Osteoblast (primary cell): ENCODE measurements at regions not wholly inside any gene's neighbourhood (a gene's known extent, or its start where the extent isn't known, plus 50 kb on each side); places are given as distances from the start of the nearest gene placed in this dataset.
A peak's percentile ranks its signal among the peaks of the same experiment; 100 is the strongest.
"Not testable (repeated sequence)": the region's sequence is repeated elsewhere in the genome, so short reads cannot be mapped to it uniquely, and the experiment has no call there.

Experiments
- DNase-seq: peaks from one replicate; pipeline ENCODE4 v3.0.0; 2011; ENCODE audit warnings: low spot score, mixed read lengths; ENCODE audit not compliant: insufficient read length; ENCODE audit errors: missing footprints
- H2AFZ ChIP-seq: 2 replicates; pipeline ENCODE4 v1.6.0; 2011; ENCODE audit warnings: mild to moderate bottlenecking, low read length
- H3K27ac ChIP-seq: 2 replicates; pipeline ENCODE4 v1.5.1; 2011; ENCODE audit warnings: mild to moderate bottlenecking, low read depth, low read length, moderate library complexity
- H3K27me3 ChIP-seq: 2 replicates; pipeline ENCODE4 v1.6.0; 2012; ENCODE audit warnings: mild to moderate bottlenecking, control low read depth, inconsistent platforms, low read length, moderate library complexity; ENCODE audit not compliant: insufficient read depth
- H3K36me3 ChIP-seq: 2 replicates; pipeline ENCODE4 v1.5.1; 2011; ENCODE audit warnings: mild to moderate bottlenecking, low read length, control low read depth, moderate library complexity; ENCODE audit not compliant: insufficient read depth
- H3K4me1 ChIP-seq: 2 replicates; pipeline ENCODE4 v1.5.1; 2011; ENCODE audit warnings: mild to moderate bottlenecking, low read length, control low read depth, moderate library complexity; ENCODE audit not compliant: insufficient read depth
- H3K4me2 ChIP-seq: 2 replicates; pipeline ENCODE4 v1.6.0; 2011; ENCODE audit warnings: mild to moderate bottlenecking, low read length; ENCODE audit not compliant: insufficient read depth
- H3K4me3 ChIP-seq: fragments of 200-600 bp; sonication (generic); 3 replicates; pipeline ENCODE4 v1.5.1; 2012; ENCODE audit warnings: mild to moderate bottlenecking, low read length, inconsistent platforms; ENCODE audit not compliant: insufficient read depth
- H3K79me2 ChIP-seq: 2 replicates; pipeline ENCODE4 v1.6.0; 2012; ENCODE audit warnings: mild to moderate bottlenecking, low read length, control low read depth, inconsistent platforms; ENCODE audit not compliant: insufficient read depth
- H3K9me3 ChIP-seq: 2 replicates; pipeline ENCODE4 v1.5.1; 2011; ENCODE audit warnings: low read depth, low read length, control low read depth
- H4K20me1 ChIP-seq: 2 replicates; pipeline ENCODE4 v1.6.0; 2012; ENCODE audit warnings: mild to moderate bottlenecking, low read length, control low read depth; ENCODE audit not compliant: insufficient read depth
- CTCF ChIP-seq: IDR thresholded peaks from 2 replicates; pipeline ENCODE4 v1.5.1; 2011; ENCODE audit warnings: mild to moderate bottlenecking, low read depth, low read length, moderate library complexity; ENCODE audit errors: extremely low read depth

DNA sequence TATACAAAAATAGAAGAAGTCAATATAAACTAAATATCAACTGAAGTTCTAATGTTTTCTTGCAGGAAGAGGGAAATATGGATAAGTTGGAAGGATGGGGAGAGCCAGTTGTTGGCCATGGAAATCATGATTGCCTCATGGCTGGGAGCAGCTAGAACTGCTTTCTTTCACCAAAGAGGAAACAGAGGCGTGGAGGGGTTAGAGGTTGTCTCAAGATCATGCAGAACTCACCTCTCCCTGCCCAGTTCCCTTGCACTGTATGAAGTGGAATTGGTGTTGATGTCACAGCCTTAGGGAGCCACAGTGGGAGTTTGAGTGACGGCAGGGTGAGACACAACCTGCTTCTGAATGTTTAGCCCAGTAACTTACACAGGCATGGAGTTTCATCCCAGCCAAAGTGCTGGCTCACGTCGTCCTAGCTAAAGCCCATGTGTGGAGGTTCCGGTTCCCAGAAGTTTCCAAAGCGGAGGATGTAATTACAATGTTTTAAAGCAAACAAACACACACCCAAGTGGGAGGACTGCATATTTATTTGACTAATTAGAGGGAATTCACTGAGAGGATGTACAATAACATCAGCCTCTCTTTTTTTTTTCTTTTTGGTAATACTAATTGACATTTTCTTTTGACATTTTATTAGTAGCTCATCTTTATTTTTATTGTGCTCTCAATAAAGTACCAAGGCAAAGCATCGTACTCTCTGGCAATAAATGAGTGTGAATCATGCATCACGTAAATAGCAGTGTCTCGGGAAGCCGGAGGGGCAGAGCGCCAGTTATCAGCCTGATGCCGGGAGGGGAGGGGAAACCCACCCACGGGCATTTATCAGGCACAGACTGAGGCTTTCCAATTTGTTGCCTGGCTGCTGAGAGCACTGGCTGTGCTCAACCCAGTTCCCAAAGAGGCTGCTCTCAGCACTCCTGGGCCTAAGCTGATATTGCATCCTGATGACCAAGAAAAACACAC lies 118.7 kb upstream of the CDH5 start:
- Histone ChIP-seq H3K4me1 (peaks cover 23% of the 10 kb centered on the region), H3K9me3 (no peaks in the 10 kb centered on the region), H3K27ac (peak overlapping the region; percentile 39), H3K4me3 (no peak overlapping the region), H2AFZ (peak overlapping the region; percentile 73), H3K27me3 (no peaks in the 10 kb centered on the region), H3K4me2 (peak overlapping the region; percentile 64), H4K20me1 (no peaks in the 10 kb centered on the region), H3K79me2 (no peaks in the 10 kb centered on the region), H3K36me3 (no peaks in the 10 kb centered on the region)
- DNase-seq = peak; percentile 78
- TF ChIP-seq CTCF = no peak

- no peaks in the 10 kb centered on the region for H3K79me2 ChIP-seq
- no peak for TF ChIP-seq CTCF
- no peaks in the 10 kb centered on the region for H3K36me3 ChIP-seq
- H3K9me3 ChIP-seq = no peaks in the 10 kb centered on the region
- no peak overlapping the region for H3K4me3 ChIP-seq
- H3K4me1 ChIP-seq = peaks cover 16% of the 10 kb centered on the region
- peaks cover 3% of the 10 kb centered on the region for H3K27me3 ChIP-seq
- H4K20me1 ChIP-seq = no peaks in the 10 kb centered on the region
- no peak for DNase-seq
- no peak overlapping the region for H3K27ac ChIP-seq
- no peak overlapping the region for H2AFZ ChIP-seq
- H3K4me2 ChIP-seq = no peak overlapping the region
Observed at GRCh38 chr16:66245868-66246267, 120.6 kb upstream of the CDH5 start.

DNA sequence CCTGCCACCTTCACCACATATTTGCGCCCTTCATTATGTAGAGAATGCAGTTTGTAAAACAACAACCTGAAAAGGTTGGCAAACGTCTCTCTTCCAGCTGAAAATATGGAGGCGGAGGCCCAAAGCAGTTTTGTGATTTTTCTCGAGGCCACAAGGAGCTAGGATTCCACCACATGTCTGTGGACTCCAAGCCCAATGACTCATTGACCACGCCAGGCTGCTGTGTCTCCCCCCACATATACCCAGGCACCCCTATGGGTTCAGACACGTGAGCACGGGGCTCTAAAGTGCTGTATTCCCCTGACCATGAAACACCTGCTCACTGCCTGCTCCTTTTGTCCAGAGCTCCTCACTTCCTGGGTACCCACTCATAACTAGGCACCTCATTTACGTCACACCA lies 121.4 kb upstream of the CDH5 start:
- Histone ChIP-seq H3K9me3 (no peaks in the 10 kb centered on the region), H3K36me3 (no peaks in the 10 kb centered on the region), H3K4me1 (peaks cover 12% of the 10 kb centered on the region), H3K4me2 (no peak overlapping the region), H3K79me2 (no peaks in the 10 kb centered on the region), H3K27ac (no peak overlapping the region), H3K27me3 (peaks cover 3% of the 10 kb centered on the region), H4K20me1 (no peaks in the 10 kb centered on the region), H2AFZ (no peak overlapping the region), H3K4me3 (no peak overlapping the region)
- no peak for DNase-seq
- TF ChIP-seq CTCF = no peak

DNA sequence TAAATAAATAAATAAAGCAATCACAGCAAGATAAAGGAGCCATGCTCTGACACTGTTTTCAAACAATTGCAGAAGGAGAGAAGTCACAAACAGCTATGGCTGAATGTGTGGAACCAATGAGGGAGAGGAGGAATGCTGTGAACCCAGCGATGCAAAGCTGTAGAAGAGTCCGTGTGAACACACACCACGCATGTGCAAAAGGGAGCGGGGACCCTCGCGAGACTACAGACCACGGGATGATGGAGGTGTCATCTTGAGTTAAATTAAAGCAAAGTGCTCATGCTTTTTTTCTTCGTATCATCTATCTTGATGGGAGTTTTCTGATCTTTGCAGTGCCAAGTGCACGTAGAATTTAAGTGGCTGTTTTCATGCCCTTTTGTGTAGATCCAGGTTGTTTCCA lies 123.8 kb upstream of the CDH5 start:
- Histone ChIP-seq H3K36me3 (no peaks in the 10 kb centered on the region), H4K20me1 (no peaks in the 10 kb centered on the region), H3K4me2 (no peak overlapping the region), H3K4me3 (no peak overlapping the region), H3K9me3 (no peaks in the 10 kb centered on the region), H3K27ac (no peak overlapping the region), H3K79me2 (no peaks in the 10 kb centered on the region), H3K4me1 (peaks cover 3% of the 10 kb centered on the region), H3K27me3 (peaks cover 3% of the 10 kb centered on the region), H2AFZ (no peak overlapping the region)
- no peak for TF ChIP-seq CTCF
- no peak for DNase-seq

GRCh38 chr16:66242206-66242605 lies 124.3 kb upstream of the CDH5 start:
- not testable (repeated sequence) for H2AFZ ChIP-seq

More at GRCh38 chr16:66242206-66242605, 124.3 kb upstream of the CDH5 start:
- not testable (repeated sequence) for H3K27me3 ChIP-seq, DNase-seq, H3K36me3 ChIP-seq, H3K4me2 ChIP-seq, H3K9me3 ChIP-seq, H3K27ac ChIP-seq, H4K20me1 ChIP-seq, H3K4me1 ChIP-seq, H3K79me2 ChIP-seq, H3K4me3 ChIP-seq
